DMS79 (cell line): ENCODE measurements at regions not wholly inside any gene's neighbourhood (a gene's known extent, or its start where the extent isn't known, plus 50 kb on each side); places are given as distances from the start of the nearest gene placed in this dataset.

Experiments
- DNase-seq: peaks from one replicate; lab custom pipeline; 2025; lab: John Stamatoyannopoulos, UW

GRCh38 chr7:424301-424935, 95.2 kb downstream of the PDGFA start:
- DNase-seq, result no peak

- DNase-seq, result no peak
Observed at GRCh38 chr7:424961-425793, 94.5 kb downstream of the PDGFA start.

- DNase-seq, result no peak
Observed at GRCh38 chr7:425794-426188, 93.9 kb downstream of the PDGFA start.

DNA sequence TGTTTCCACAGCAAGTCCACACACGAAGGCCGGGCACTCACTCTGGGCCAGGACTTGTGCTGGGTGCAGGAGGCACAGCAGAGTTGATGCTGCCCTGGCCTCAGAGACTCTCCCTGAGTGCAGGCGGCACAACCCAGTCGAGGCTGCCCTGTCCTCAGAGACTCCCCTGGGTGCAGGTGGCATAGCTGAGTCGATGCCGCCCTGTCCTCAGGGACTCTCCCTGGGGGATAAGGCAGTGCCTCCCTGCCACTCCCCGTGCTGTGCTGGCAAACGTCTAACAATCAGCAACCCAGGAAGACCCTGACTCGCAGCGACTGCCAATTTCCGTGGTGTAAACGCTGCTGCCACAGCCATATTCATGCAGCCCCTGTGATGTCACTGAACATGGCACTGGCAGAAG, 93.1 kb downstream of the PDGFA start:
- DNase-seq, result no peak

DNA sequence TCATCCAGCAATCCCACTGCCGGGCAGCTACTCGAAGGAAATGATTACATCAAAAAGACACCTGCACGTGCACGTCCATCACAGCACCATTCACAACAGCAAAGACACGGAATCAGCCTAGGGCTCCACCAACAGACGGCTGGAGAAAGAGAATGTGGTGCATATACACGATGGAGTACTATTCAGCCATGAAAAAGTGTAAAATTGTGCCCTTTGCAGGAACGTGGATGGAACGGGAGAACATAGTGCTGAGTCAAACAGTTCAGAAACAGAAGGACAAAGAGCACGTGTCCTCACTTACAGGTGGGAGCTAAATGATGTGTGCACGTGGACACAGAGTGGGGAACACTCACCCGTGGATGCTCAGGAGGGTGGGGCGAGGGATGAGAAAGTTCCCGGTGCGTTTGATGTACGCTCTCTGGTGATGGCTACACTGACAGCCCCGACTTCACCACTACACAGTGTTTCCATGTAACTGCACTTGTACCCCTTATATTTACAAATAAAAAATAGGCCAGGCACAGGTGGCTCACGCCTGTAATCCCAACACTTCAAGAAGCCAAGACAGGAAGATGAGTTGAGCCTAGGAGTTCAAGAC, 92.0 kb downstream of the PDGFA start:
- DNase-seq, result no peak

DNA sequence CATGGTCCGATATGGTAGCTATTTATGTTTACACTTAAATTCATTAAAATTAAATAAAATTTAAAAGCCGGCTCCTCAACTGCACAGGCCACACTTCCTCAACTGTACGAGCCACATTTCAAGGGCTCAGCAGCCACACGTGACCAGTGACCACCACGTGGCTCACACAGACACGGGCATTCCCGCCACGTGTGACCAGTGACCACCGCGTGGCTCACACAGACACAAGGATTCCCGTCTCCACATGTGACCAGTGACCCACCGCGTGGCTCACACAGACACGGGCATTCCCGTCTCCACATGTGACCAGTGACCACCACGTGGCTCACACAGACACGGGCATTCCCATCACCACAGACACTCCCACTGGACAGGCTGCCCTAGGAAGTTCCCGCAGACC, 91.3 kb downstream of the PDGFA start:
- DNase-seq, result no peak

DNA sequence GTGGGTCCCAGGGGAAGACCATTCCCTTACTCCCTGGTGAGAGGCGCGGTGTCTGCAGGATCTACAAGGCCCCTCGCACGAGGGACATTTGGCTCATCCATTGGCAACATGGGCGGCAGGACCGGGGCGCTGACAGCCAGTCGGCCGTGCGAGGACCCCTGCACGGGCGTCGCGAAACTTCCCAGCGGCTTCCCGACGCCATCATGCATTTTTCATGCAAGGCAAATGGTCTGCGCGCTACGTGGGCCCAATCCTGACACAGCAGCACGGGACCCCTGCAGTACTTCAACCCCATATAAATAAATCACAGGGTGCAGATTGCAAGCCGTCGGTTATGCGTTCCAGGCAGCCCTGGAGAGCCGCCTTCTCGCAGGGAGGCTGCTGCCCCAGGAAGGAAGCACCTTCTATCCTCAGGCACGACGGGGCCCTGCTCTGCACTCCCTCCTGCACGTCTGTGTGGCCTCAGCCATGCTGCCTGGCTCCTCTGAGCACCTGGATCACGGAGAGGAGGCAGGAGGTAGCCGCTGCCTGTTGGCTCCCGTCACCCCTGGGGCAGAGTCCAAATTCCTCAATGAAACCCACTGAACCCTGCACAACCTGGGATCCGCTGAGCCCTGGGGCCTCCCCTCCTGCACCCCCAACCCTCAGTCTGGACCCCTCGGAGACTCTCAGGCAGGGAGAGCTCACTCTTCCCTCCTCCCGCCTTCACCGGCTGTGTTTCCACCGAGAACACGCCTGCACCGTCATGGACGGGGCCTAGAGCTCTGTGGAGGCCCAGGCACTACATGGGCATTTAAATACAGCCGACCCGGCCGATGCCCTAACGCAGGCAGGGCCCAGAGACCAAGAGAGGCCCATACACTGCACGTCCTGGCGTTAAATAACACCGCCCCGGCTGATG, 90.5 kb downstream of the PDGFA start:
- no peak for DNase-seq

- no peak for DNase-seq
Observed at GRCh38 chr7:429828-430180, 89.8 kb downstream of the PDGFA start.

DNA sequence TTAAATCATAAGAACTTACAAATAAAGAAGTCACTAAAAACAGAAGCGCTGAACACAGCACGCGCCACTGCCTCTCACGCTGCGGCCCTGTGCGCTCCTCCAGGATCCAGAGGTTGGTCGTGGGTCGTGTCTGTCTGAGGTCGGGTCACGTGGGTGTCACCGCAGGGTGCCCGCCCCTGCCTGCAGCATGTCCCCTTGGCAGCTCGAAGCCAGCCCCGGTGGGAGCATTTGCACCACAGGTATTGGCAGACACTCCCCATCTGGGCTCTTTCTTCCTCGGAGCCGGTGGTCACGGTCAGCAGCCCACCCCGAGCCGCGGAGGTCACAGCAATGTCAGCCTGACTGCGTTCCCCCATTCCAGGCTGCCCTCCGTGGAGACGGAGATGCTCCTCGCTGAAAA, 88.6 kb downstream of the PDGFA start:
- DNase-seq, result no peak

GRCh38 chr7:431658-432111, 88.0 kb downstream of the PDGFA start:
- DNase-seq, result no peak

DNA sequence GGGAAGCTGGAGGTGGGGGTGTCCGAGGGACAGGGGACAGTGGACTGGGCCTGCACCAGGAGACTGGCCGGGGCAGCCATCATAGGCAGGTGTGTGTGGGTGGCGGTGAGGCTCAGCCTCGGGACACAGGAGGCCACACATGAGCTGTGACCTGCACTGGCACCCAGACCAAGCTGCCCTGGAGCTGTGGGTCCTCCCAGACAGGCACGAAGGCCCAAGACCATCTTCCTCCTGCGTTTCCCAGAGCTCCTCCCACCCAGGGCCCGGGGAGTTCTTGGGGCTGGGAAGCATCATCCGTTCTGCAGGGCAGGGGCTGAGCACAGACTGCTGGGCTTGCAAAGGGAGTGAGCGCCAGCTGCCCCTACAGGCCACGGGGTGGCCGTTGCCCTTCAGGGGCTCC, 87.4 kb downstream of the PDGFA start:
- DNase-seq, result no peak

- DNase-seq, result no peak
Observed at GRCh38 chr7:432933-433332, 86.7 kb downstream of the PDGFA start.

GRCh38 chr7:433558-433957, 86.1 kb downstream of the PDGFA start:
- DNase-seq, result no peak

DNA sequence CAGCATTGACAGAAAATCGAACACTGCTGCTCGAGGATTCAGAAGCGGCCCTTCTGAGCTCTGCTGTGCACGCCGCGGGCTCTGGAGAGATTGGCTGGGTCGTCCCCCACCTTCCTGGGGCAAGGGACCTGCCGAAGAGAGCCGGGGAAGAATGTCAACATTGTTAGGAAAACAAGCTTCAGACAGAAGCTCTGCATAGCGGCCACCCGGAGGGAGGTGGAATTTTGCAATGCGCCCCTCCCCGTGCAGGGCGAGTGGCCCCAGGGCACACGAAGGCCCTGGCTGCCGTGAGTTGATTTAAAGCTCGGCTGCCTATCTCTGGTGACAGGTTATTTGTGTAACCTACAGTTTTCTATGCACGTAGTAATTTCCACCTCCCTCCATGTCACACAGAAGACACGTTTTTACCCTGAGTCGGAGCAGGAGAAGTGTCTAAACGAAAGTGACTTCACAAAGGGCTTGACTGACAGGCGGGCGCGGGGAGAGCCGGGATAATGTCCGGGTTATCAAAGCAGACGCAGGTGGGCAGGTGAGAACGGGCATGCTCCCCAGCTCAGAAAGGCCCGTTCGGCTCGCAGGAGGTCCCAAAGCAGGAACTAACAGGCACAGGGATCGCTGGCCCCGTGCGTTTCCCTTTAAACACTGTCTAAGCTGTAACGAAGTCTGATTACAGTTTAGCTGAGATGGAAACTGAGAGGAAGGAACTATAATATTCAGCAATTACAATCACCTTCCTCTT, 84.6 kb downstream of the PDGFA start:
- DNase-seq, result no peak

GRCh38 chr7:435630-436366, 83.8 kb downstream of the PDGFA start:
- DNase-seq, result no peak

DNA sequence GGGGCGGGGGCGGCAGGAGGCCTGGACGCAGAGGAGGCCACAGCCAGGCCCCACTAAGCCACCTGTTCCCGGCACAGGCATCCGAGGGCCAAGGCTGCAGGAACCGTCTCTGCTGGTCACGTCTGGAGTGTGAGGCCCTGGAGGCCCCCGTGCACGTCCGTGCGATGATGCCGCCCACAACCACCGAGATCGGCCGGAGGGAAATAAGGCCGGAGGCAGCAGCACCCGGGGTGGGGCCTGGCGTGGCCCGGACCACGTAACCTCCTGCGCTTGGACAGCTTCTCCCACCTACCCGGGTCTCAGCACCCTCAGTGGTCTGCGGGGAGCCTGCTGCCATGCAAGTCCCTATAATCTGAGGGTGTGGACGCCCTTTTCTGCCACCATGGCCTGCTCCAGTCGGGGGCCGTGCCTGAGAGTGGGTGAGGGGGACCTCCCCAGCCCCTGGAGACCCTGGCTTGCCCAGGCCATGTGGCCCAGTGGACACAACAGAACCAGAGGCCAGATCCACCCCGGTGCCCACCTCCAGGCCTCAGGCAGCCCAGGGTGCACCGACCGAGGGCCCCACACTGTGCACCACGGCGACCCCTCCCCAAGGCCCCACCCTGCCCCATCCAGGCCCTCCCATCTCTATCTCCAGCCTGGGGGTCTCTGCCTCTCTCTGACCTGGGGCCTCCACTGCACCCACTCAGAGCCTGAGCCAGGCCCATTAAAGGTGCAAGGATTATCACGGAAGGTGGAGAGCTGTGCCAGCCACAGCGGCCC, 83.1 kb downstream of the PDGFA start:
- DNase-seq, result no peak

GRCh38 chr7:437329-438251, 82.1 kb downstream of the PDGFA start:
- DNase-seq, result no peak

DNA sequence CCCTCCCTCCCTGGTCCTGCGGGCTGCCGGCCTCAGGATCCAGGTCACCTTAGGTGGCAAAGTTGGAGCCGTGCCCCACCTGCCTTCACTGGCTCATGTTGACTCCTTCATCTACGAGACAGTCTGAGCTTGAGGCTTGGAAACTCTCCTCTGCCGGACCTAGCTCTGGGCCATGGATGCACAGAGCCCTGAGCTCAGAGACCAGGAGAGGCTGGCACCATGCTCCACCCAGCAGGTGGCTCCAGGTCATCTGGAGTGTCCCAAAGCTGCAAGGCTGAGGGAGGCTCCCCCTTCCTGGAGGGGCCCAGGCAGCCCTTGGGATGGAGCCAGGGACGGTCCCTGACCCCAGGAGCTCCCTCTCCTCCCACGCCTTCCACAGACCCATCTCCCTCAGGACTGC, 81.3 kb downstream of the PDGFA start:
- DNase-seq, result no peak

DNA sequence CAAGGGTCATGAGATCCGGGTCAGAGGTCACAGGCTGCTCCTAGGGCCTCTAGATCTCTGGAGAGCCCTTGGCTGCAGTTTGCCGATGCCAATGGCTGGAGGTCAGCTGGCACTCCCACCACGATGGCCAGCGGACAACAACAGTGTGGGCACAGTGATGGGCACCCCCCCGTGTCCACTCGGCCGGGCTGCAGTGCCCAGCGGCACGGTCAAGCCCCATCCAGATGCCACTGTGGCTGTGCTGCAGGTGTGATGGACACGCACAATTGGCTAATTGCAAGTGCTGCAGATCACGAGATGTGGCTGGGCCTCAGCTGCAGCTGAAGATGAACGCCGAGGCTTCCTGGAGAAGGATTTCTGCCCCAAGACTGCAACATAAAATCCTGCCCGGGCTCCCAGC, 80.7 kb downstream of the PDGFA start:
- DNase-seq, result no peak
